GM08714 (cell line): ENCODE measurements at regions not wholly inside any gene's neighbourhood (a gene's known extent, or its start where the extent isn't known, plus 50 kb on each side); places are given as distances from the start of the nearest gene placed in this dataset.

Experiments used
- H3K4me3 ChIP-seq: fragments of 200-500 bp; sonication (Bioruptor generic); 2 replicates; pipeline ENCODE4 v1.5.1; 2014; ENCODE audit warnings: mild to moderate bottlenecking, low read length, inconsistent platforms
- ZNF274 ChIP-seq: IDR thresholded peaks from 2 replicates; pipeline ENCODE4 v1.6.1; 2012; ENCODE audit warnings: mild to moderate bottlenecking, low read depth, low read length

- H3K4me3 ChIP-seq, result no peak overlapping the region
- TF ChIP-seq ZNF274, result no peak
Observed at GRCh38 chr2:181114021-181114420, 133.6 kb downstream of the UBE2E3 start.

- H3K4me3 ChIP-seq, result no peak overlapping the region
- no peak for TF ChIP-seq ZNF274
Observed at GRCh38 chr2:181116261-181116660, 135.9 kb downstream of the UBE2E3 start.

GRCh38 chr2:181117206-181117925 is 137.0 kb downstream of the UBE2E3 start:
- no peak overlapping the region for H3K4me3 ChIP-seq
- TF ChIP-seq ZNF274, result no peak

GRCh38 chr2:181120625-181121024 is 140.2 kb downstream of the UBE2E3 start:
- no peak for TF ChIP-seq ZNF274
- no peak overlapping the region for H3K4me3 ChIP-seq

- TF ChIP-seq ZNF274, result no peak
Observed at GRCh38 chr2:181121996-181122395, 141.6 kb downstream of the UBE2E3 start.

GRCh38 chr2:181122601-181123000 is 142.2 kb downstream of the UBE2E3 start:
- H3K4me3 ChIP-seq, result no peak overlapping the region
- TF ChIP-seq ZNF274, result no peak

More at GRCh38 chr2:181121996-181122395, 141.6 kb downstream of the UBE2E3 start:
- H3K4me3 ChIP-seq, result no peak overlapping the region

GRCh38 chr2:181123798-181124231 is 143.4 kb downstream of the UBE2E3 start:
- H3K4me3 ChIP-seq, result no peak overlapping the region
- TF ChIP-seq ZNF274, result no peak

- no peak for TF ChIP-seq ZNF274
- no peak overlapping the region for H3K4me3 ChIP-seq
Observed at GRCh38 chr2:181124497-181124896, 144.1 kb downstream of the UBE2E3 start.

GRCh38 chr2:181125359-181125758 is 145.0 kb downstream of the UBE2E3 start:
- H3K4me3 ChIP-seq, result no peak overlapping the region
- no peak for TF ChIP-seq ZNF274

GRCh38 chr2:181126311-181126868 is 146.0 kb downstream of the UBE2E3 start:
- no peak overlapping the region for H3K4me3 ChIP-seq
- TF ChIP-seq ZNF274, result no peak

GRCh38 chr2:181128199-181128598 is 147.8 kb downstream of the UBE2E3 start:
- no peak overlapping the region for H3K4me3 ChIP-seq
- TF ChIP-seq ZNF274, result no peak

GRCh38 chr2:181129364-181130056 is 149.1 kb downstream of the UBE2E3 start:
- TF ChIP-seq ZNF274, result no peak
- no peak overlapping the region for H3K4me3 ChIP-seq

GRCh38 chr2:181130686-181131085 is 150.3 kb downstream of the UBE2E3 start:
- H3K4me3 ChIP-seq, result no peak overlapping the region
- no peak for TF ChIP-seq ZNF274

- H3K4me3 ChIP-seq, result no peak overlapping the region
- no peak for TF ChIP-seq ZNF274
Observed at GRCh38 chr2:181131584-181131983, 151.2 kb downstream of the UBE2E3 start.

GRCh38 chr2:181138816-181139215 is 158.4 kb downstream of the UBE2E3 start:
- H3K4me3 ChIP-seq, result no peak overlapping the region
- TF ChIP-seq ZNF274, result no peak

GRCh38 chr2:181139831-181140230 is 159.4 kb downstream of the UBE2E3 start:
- TF ChIP-seq ZNF274, result no peak
- no peak overlapping the region for H3K4me3 ChIP-seq
